ENCODE measurements at regions not wholly inside any gene's neighbourhood (a gene's known extent, or its start where the extent isn't known, plus 50 kb on each side); places are given as distances from the start of the nearest gene placed in this dataset.

DNA sequence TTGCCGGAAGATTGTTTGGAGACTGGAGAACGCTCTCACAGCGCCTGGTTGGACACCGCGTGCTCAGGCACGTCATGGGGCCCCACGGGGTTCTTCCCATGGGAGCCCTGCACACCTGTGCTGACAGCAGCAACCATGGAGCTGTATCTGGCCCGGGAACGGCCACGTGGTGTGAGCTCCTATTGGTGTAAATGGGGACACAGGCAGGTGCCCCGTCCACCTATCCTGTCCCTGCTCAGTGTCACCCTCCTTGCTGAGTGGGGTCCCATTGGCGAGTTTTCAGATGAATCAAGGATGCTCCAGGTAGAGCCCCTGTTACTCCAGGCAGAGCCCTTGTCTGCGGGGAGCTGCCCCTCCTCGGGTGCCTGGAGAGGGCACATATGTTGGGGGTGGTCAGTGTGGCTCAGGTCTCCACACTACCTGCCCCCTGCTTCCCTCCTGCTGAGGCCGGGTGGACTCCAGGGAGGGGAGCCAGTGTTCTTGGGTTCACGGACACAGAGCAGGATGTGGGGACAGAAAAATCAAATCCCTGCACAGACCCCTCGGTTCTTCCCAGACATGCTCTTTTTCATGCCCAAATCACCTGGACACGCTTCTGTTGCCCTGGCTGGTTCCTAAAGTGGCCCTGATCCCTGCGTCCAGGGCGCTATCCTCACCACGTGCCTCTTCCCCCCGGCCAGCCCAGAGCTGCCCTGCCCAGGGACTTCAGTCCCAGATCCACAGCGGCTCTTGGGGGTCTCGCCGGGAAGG lies 250.1 kb downstream of the ADGRD1 start (continued):
- TF ChIP-seq ATF1 (CRISPR knock-in tag; IDR thresholded peaks at IDR 0.05): no peak
- TF ChIP-seq ATF1 (tag; IDR thresholded peaks at IDR 0.05): no peak
- no peak for TF ChIP-seq ZNF444 (CRISPR knock-in tag; IDR thresholded peaks at IDR 0.05)
- TF ChIP-seq CEBPG (CRISPR knock-in tag; IDR thresholded peaks at IDR 0.05): no peak
- no peak for TF ChIP-seq CEBPG (tag; conservative IDR thresholded peaks at IDR 0.05 in 1 of 2, IDR thresholded peaks at IDR 0.05 in 1 of 2)

DNA sequence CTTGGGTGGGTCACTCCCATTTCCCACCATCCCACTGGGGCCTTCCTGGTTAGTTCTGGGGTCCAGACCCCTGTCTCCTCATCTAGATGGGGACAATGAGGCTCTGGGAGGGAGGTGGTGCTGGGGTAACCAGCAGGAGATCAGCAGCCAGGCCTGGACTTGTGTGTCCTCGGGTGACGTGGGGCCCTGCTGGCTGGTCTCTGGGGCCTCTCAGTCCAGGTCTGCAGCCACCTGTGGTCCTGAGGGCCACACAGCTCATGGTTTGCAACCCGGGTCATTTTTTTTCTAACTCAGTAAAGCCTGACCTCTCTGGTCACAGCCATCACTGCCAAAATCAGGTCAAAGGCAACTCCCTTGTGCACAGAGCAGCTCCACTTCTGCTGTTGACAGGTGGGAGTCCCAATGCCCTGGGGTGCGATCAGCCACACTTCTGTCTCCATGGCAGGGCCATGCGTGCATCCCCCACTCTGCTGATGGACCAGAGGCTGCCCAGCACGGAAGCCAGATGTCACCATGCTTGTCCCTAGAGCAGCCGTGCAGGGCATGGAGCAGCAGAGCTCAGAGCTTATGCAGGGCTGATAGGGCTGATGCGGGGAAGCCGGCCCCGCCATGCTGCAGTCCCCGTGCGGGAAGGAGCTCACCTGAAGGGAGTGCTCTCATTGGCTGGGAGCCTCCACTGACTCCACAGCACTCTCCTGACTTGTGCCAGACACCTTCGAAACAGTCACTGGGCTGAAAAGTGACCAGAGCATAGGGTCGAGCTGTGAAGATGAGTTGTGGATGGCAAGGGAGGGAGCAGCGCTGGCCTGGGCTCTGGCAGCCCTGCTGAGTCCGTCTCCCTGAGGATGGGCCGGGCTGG lies 250.9 kb downstream of the ADGRD1 start:
- no peaks in the 10 kb centered on the region for H3K9me1 ChIP-seq (ENCODE audit: control insufficient read depth, insufficient read depth, low read length)
- peaks cover 0 to 7% of the 10 kb centered on the region in 2 experiments; a peak in 1 of 5 replicates for H3K4me1 ChIP-seq (replicated peaks in 1 of 2; ENCODE audit: control insufficient read depth in 2 of 2, insufficient read depth in 2 of 2, low read length in 2 of 2)
- peaks cover 19 to 35% of the 10 kb centered on the region in 2 experiments; a peak in 4 of 5 replicates for H3K27me3 ChIP-seq (ENCODE audit: control insufficient read depth in 2 of 2, insufficient read depth in 2 of 2, low read length in 2 of 2)
- DNase-seq (ENCODE audit: extremely low read depth in 1 of 4, low spot score in 3 of 4): no peak
- H4K20me1 ChIP-seq (replicated peaks; ENCODE audit: control insufficient read depth, insufficient read depth, low read length): no peaks in the 10 kb centered on the region
- H3K79me2 ChIP-seq (ENCODE audit: control insufficient read depth, insufficient read depth, low read length): no peaks in the 10 kb centered on the region
- H3K4me2 ChIP-seq (ENCODE audit: insufficient read depth, low read length): no peak overlapping the region
- FAIRE-seq: no peak
- BruUV-seq (replicated peaks): no TSS peak
- peak overlapping the region in 1 of 2 experiments; percentile 45; a peak in 1 of 4 replicates for H3K9ac ChIP-seq (ENCODE audit: insufficient read depth in 1 of 2, low read depth in 2 of 2, low read length in 2 of 2)
- ATAC-seq: no peak; the same call in 2 of the 3 replicates
- no peak overlapping the region for H2AFZ ChIP-seq (ENCODE audit: low read depth, low read length)
- in situ Hi-C loops (cut with MboI): loop anchor here (5.0 kb wide), 1 partner anchor 268 kb away; no protein-coding TSS in a partner anchor
- ChIA-PET CTCF (ENCODE audit: low intra/inter-chr PET ratio) (no interaction called here), POLR2A (interaction anchor here (0.9 kb wide), 1 partner anchor 28 kb away, joined by 3 read pairs; no protein-coding TSS in a partner anchor)
- no peak overlapping the region for H3K27ac ChIP-seq (ENCODE audit: extremely low read depth, low read depth, low read length)
- H3K4me3 ChIP-seq: no peak overlapping the region
- H3K36me3 ChIP-seq (ENCODE audit: control insufficient read depth, insufficient read depth, low read length): no peaks in the 10 kb centered on the region
- WGBS (ENCODE audit: insufficient coverage, low coverage, missing lambda C conversion rate): 3% methylated on average over 15 of the region's 17 CpGs
- intact Hi-C loops (cut with micrococcal nuclease): no loop called here
- no peaks in the 10 kb centered on the region for H3K9me3 ChIP-seq (replicated peaks; ENCODE audit: control insufficient read depth, insufficient read depth, low read depth, low read length)
- no peak for TF ChIP-seq CBX8 (IDR thresholded peaks at IDR 0.05; ENCODE audit: borderline replicate concordance, extremely low read depth, low read depth, low read length, poor library complexity, severe bottlenecking)
- TF ChIP-seq POLR2H (tag; IDR thresholded peaks at IDR 0.05; ENCODE audit: low read depth): no peak
- TF ChIP-seq NFRKB (IDR thresholded peaks at IDR 0.05; ENCODE audit: low read depth): no peak
- no peak for TF ChIP-seq MEF2A (IDR thresholded peaks at IDR 0.05; ENCODE audit: control insufficient read depth, low read depth, low read length)
- TF ChIP-seq, protein P1, sequence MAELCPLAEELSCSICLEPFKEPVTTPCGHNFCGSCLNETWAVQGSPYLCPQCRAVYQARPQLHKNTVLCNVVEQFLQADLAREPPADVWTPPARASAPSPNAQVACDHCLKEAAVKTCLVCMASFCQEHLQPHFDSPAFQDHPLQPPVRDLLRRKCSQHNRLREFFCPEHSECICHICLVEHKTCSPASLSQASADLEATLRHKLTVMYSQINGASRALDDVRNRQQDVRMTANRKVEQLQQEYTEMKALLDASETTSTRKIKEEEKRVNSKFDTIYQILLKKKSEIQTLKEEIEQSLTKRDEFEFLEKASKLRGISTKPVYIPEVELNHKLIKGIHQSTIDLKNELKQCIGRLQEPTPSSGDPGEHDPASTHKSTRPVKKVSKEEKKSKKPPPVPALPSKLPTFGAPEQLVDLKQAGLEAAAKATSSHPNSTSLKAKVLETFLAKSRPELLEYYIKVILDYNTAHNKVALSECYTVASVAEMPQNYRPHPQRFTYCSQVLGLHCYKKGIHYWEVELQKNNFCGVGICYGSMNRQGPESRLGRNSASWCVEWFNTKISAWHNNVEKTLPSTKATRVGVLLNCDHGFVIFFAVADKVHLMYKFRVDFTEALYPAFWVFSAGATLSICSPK (IDR thresholded peaks at IDR 0.05; ENCODE audit: borderline replicate concordance): no peak
- TF ChIP-seq, protein P2, sequence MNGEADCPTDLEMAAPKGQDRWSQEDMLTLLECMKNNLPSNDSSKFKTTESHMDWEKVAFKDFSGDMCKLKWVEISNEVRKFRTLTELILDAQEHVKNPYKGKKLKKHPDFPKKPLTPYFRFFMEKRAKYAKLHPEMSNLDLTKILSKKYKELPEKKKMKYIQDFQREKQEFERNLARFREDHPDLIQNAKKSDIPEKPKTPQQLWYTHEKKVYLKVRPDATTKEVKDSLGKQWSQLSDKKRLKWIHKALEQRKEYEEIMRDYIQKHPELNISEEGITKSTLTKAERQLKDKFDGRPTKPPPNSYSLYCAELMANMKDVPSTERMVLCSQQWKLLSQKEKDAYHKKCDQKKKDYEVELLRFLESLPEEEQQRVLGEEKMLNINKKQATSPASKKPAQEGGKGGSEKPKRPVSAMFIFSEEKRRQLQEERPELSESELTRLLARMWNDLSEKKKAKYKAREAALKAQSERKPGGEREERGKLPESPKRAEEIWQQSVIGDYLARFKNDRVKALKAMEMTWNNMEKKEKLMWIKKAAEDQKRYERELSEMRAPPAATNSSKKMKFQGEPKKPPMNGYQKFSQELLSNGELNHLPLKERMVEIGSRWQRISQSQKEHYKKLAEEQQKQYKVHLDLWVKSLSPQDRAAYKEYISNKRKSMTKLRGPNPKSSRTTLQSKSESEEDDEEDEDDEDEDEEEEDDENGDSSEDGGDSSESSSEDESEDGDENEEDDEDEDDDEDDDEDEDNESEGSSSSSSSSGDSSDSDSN (IDR thresholded peaks at IDR 0.05; ENCODE audit: borderline replicate concordance in 1 of 2, low read depth in 2 of 2, low read length in 2 of 2): no peak
- TF ChIP-seq SMARCB1 (IDR thresholded peaks at IDR 0.05; ENCODE audit: insufficient read length, low read depth): no peak
- no peak for TF ChIP-seq NR2C2 (CRISPR knock-in tag; IDR thresholded peaks at IDR 0.05)
- no peak for TF ChIP-seq NR2C2 (tag; IDR thresholded peaks at IDR 0.05)
- TF ChIP-seq SETDB1 (IDR thresholded peaks at IDR 0.05; ENCODE audit: low read length): no peak
